ENCODE measurements at regions not wholly inside any gene's neighbourhood (a gene's known extent, or its start where the extent isn't known, plus 50 kb on each side); places are given as distances from the start of the nearest gene placed in this dataset.

GRCh38 chr3:153330901-153331300 is 168.9 kb downstream of the RAP2B start:
- Histone ChIP-seq H3K9me3 (ENCODE audit: low read length) (no peaks in the 10 kb centered on the region), H4K20me1 (ENCODE audit: insufficient read depth, low read length) (no peaks in the 10 kb centered on the region), H3K4me1 (ENCODE audit: insufficient read depth, low read length, poor library complexity, severe bottlenecking) (no peaks in the 10 kb centered on the region), H3K79me2 (ENCODE audit: insufficient read depth, low read depth, low read length) (no peaks in the 10 kb centered on the region), H3K27ac (ENCODE audit: low read depth, low read length, poor library complexity, severe bottlenecking) (no peak overlapping the region), H3K9me2 (ENCODE audit: insufficient read depth, low read length) (no peaks in the 10 kb centered on the region), H3K36me3 (ENCODE audit: insufficient read depth, low read length) (no peaks in the 10 kb centered on the region), H3K4me2 (ENCODE audit: low read length) (no peak overlapping the region), H2AFZ (ENCODE audit: low read length) (no peak overlapping the region), H3K4me3 (ENCODE audit: low read depth, low read length, poor library complexity, severe bottlenecking) (no peak overlapping the region)
- no TSS peak for BruUV-seq (replicated peaks)
- no peak for DNase-seq (ENCODE audit: low spot score)
- ChIA-PET POLR2A (no interaction called here), CTCF (ENCODE audit: unreplicated experiment) (no interaction called here)
- intact Hi-C loops (cut with micrococcal nuclease; ENCODE audit: unreplicated experiment), result no loop called here
- TF ChIP-seq CTCF (conservative IDR thresholded peaks at IDR 0.05; ENCODE audit: low read length), result no peak
- TF ChIP-seq EZH2phosphoT487 (IDR thresholded peaks at IDR 0.05; ENCODE audit: borderline replicate concordance, low read depth, low read length), result no peak

- Histone ChIP-seq H4K20me1 (ENCODE audit: insufficient read depth, low read length) (no peaks in the 10 kb centered on the region), H3K9me3 (ENCODE audit: low read length) (no peaks in the 10 kb centered on the region), H3K79me2 (ENCODE audit: insufficient read depth, low read depth, low read length) (no peaks in the 10 kb centered on the region), H3K9me2 (ENCODE audit: insufficient read depth, low read length) (no peaks in the 10 kb centered on the region), H2AFZ (ENCODE audit: low read length) (no peak overlapping the region), H3K4me3 (ENCODE audit: low read depth, low read length, poor library complexity, severe bottlenecking) (no peak overlapping the region), H3K27ac (ENCODE audit: low read depth, low read length, poor library complexity, severe bottlenecking) (no peak overlapping the region), H3K36me3 (ENCODE audit: insufficient read depth, low read length) (no peaks in the 10 kb centered on the region), H3K4me2 (ENCODE audit: low read length) (no peak overlapping the region), H3K4me1 (ENCODE audit: insufficient read depth, low read length, poor library complexity, severe bottlenecking) (no peaks in the 10 kb centered on the region)
- no TSS peak for BruUV-seq (replicated peaks)
- no peak for TF ChIP-seq EZH2phosphoT487 (IDR thresholded peaks at IDR 0.05; ENCODE audit: borderline replicate concordance, low read depth, low read length)
- TF ChIP-seq CTCF (conservative IDR thresholded peaks at IDR 0.05; ENCODE audit: low read length), result no peak
- CTCF ChIA-PET (ENCODE audit: unreplicated experiment), result no interaction called here
- POLR2A ChIA-PET, result interaction anchor here (0.7 kb wide), 1 partner anchor 357 kb away, joined by 3 read pairs; no protein-coding TSS in a partner anchor
- no peak for DNase-seq (ENCODE audit: low spot score)
- intact Hi-C loops (cut with micrococcal nuclease; ENCODE audit: unreplicated experiment), result no loop called here
These were observed 169.7 kb downstream of the RAP2B start for GRCh38 chr3:153331676-153332075.

- Histone ChIP-seq H3K4me1 (ENCODE audit: insufficient read depth, low read length, poor library complexity, severe bottlenecking) (no peaks in the 10 kb centered on the region), H3K9me2 (ENCODE audit: insufficient read depth, low read length) (no peaks in the 10 kb centered on the region), H4K20me1 (ENCODE audit: insufficient read depth, low read length) (no peaks in the 10 kb centered on the region), H3K4me2 (ENCODE audit: low read length) (no peak overlapping the region), H3K79me2 (ENCODE audit: insufficient read depth, low read depth, low read length) (no peaks in the 10 kb centered on the region), H3K27ac (ENCODE audit: low read depth, low read length, poor library complexity, severe bottlenecking) (no peak overlapping the region), H3K9me3 (ENCODE audit: low read length) (no peaks in the 10 kb centered on the region), H2AFZ (ENCODE audit: low read length) (no peak overlapping the region), H3K36me3 (ENCODE audit: insufficient read depth, low read length) (no peaks in the 10 kb centered on the region), H3K4me3 (ENCODE audit: low read depth, low read length, poor library complexity, severe bottlenecking) (no peak overlapping the region)
- no peak for TF ChIP-seq EZH2phosphoT487 (IDR thresholded peaks at IDR 0.05; ENCODE audit: borderline replicate concordance, low read depth, low read length)
- no peak for TF ChIP-seq CTCF (conservative IDR thresholded peaks at IDR 0.05; ENCODE audit: low read length)
- BruUV-seq (replicated peaks), result no TSS peak
- POLR2A ChIA-PET, result interaction anchor here (0.7 kb wide), 1 partner anchor 15 kb away, joined by 4 read pairs; no protein-coding TSS in a partner anchor
- CTCF ChIA-PET (ENCODE audit: unreplicated experiment), result no interaction called here
- intact Hi-C loops (cut with micrococcal nuclease; ENCODE audit: unreplicated experiment), result no loop called here
- DNase-seq (ENCODE audit: low spot score), result no peak
These were observed 172.5 kb downstream of the RAP2B start for GRCh38 chr3:153334558-153334957.
